Thoracic aorta (tissue), 2 donors: ENCODE measurements at regions not wholly inside any gene's neighbourhood (a gene's known extent, or its start where the extent isn't known, plus 50 kb on each side); places are given as distances from the start of the nearest gene placed in this dataset.

Experiments
- ATAC-seq: fragments of 150-250 bp; one replicate; pipeline ENCODE4 v1.8.0; 2017; ENCODE audit warnings: low read depth; ENCODE audit not compliant: insufficient number of reproducible peaks, low FRiP score
- DNase-seq: peaks from one replicate; pipeline ENCODE4 v3.0.0-alpha.2; 2020; ENCODE audit warnings: low spot score
- H3K27ac ChIP-seq, 2 donors: fragments of 200-600 bp; sonication (generic); 1 replicate in 1 of 2; 2 replicates in 1 of 2; pipeline ENCODE4 v1.5.1; 2016; ENCODE audit warnings: mild to moderate bottlenecking in 2 of 2, moderate library complexity in 2 of 2
- H3K27me3 ChIP-seq: fragments of 200-600 bp; sonication (generic); replicated peaks from 2 replicates; pipeline ENCODE4 v1.6.0; 2016; ENCODE audit warnings: mild to moderate bottlenecking; ENCODE audit not compliant: insufficient read depth
- H3K36me3 ChIP-seq: fragments of 200-600 bp; sonication (generic); one replicate; pipeline ENCODE4 v1.5.1; 2016
- H3K4me1 ChIP-seq, 2 donors: fragments of 200-600 bp; sonication (generic); 1 replicate in 1 of 2; 2 replicates in 1 of 2; pipeline versions ENCODE4 v1.5.1 to v1.6.0; 2016; ENCODE audit warnings: low read depth in 2 of 2, mild to moderate bottlenecking in 1 of 2; ENCODE audit not compliant: control insufficient read depth in 1 of 2
- H3K4me3 ChIP-seq: fragments of 200-600 bp; sonication (generic); 2 replicates; pipeline ENCODE4 v1.5.1; 2016; ENCODE audit warnings: mild to moderate bottlenecking
- H3K9me3 ChIP-seq: fragments of 200-600 bp; sonication (generic); 2 replicates; pipeline ENCODE4 v1.5.1; 2016
- TF ChIP-seq, protein P1 (sequence below): fragments of 200-600 bp; sonication (generic); IDR thresholded peaks from one replicate; pipeline ENCODE4 v1.5.1; 2019; ENCODE audit warnings: antibody characterized with exemption

DNA sequence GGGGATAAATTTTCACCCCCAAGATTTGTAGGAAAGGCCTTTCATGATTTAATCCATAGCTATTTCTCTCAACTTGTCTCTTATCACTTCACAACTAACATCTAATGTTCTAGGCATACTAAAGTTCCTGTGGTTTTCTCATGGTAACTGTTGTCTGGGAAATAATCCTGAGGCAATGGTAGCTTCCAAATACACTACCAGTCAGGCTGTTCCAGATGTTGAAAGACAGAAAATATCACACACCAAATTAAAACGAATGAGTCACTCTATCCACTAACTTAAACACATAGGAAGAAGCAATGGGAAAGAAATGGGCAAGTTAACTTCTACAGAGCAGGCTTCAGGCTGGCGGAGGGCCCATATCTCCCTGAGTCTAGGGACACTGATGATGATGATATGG lies 77.7 kb upstream of the MYO16 start:
- Histone ChIP-seq H3K27me3 (no peaks in the 10 kb centered on the region), H3K9me3 (no peaks in the 10 kb centered on the region), H3K27ac (no peak overlapping the region), H3K4me1 (no peaks in the 10 kb centered on the region), H3K36me3 (no peaks in the 10 kb centered on the region), H3K4me3 (no peak overlapping the region)
- DNase-seq, result no peak
- TF ChIP-seq, protein P1, sequence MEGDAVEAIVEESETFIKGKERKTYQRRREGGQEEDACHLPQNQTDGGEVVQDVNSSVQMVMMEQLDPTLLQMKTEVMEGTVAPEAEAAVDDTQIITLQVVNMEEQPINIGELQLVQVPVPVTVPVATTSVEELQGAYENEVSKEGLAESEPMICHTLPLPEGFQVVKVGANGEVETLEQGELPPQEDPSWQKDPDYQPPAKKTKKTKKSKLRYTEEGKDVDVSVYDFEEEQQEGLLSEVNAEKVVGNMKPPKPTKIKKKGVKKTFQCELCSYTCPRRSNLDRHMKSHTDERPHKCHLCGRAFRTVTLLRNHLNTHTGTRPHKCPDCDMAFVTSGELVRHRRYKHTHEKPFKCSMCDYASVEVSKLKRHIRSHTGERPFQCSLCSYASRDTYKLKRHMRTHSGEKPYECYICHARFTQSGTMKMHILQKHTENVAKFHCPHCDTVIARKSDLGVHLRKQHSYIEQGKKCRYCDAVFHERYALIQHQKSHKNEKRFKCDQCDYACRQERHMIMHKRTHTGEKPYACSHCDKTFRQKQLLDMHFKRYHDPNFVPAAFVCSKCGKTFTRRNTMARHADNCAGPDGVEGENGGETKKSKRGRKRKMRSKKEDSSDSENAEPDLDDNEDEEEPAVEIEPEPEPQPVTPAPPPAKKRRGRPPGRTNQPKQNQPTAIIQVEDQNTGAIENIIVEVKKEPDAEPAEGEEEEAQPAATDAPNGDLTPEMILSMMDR, result no peak
- ATAC-seq, result no peak

DNA sequence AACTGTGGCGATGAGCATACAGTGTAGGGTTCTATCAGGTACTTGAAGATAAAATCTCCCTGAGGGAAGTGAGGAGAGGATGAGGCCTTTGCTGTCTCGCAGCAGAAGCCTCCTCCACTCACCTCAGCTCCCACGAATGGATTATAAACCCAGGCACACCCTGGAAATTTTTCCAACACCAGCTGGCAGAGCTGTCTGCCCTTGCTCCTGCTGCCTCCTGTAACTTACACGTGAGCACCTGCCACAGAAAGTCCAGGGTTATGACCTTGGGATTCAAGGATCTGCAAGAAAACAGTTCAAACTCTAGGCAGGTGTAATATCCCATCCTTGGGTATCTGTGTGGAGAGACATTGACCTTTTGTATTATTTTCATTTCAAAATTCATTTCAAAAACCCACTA lies 70.9 kb upstream of the MYO16 start:
- Histone ChIP-seq H3K36me3 (no peaks in the 10 kb centered on the region), H3K27ac (no peak overlapping the region), H3K27me3 (no peaks in the 10 kb centered on the region), H3K9me3 (no peaks in the 10 kb centered on the region), H3K4me3 (no peak overlapping the region), H3K4me1 (no peaks in the 10 kb centered on the region)
- ATAC-seq, result no peak
- TF ChIP-seq, protein P1, result no peak
- no peak for DNase-seq

DNA sequence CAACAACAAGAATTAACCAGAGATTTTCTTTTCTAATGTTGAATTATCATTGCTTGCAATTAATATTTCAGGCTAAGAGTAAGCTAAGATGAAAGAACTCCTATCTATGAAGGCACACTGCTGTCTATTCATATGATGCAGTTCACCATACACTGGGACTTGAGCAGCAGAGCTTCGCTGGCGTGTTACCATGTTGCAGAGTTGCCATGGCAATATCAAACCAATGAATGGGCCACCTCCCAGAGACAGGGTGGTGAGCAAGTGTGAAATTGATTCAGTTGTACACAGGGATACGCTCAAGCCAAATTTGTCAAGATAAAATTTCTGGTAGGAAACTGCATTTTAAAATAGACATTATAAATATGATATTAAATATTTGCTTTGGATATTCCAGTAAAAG lies 69.3 kb upstream of the MYO16 start:
- H3K36me3 ChIP-seq, result no peaks in the 10 kb centered on the region
- TF ChIP-seq, protein P1, result no peak
- no peaks in the 10 kb centered on the region for H3K27me3 ChIP-seq
- DNase-seq, result no peak
- H3K27ac ChIP-seq, result no peak overlapping the region
- H3K4me1 ChIP-seq, result no peaks in the 10 kb centered on the region
- H3K4me3 ChIP-seq, result no peak overlapping the region
- H3K9me3 ChIP-seq, result no peaks in the 10 kb centered on the region
- no peak for ATAC-seq

DNA sequence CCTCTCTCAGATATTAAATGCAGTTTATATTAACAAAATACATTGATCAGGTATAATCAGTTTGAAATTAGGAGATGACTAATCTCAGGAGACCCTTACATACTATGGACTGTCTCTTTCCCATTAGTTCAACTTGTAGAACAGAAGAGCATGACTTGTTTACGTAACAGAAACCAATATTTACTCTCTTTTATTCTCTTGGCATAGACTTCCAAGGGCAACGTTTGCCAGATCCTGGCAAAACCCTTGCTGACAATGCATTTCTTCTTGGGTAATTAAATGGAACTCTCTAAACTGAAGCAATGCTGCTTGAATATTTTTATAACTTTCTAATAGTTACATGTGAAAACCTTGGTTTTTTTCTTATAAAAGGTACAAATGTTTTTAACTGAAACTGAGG lies 68.3 kb upstream of the MYO16 start:
- TF ChIP-seq, protein P1, result no peak
- Histone ChIP-seq H3K9me3 (no peaks in the 10 kb centered on the region), H3K4me3 (no peak overlapping the region), H3K36me3 (no peaks in the 10 kb centered on the region), H3K27me3 (no peaks in the 10 kb centered on the region), H3K27ac (no peak overlapping the region), H3K4me1 (no peaks in the 10 kb centered on the region)
- no peak for DNase-seq
- no peak for ATAC-seq

DNA sequence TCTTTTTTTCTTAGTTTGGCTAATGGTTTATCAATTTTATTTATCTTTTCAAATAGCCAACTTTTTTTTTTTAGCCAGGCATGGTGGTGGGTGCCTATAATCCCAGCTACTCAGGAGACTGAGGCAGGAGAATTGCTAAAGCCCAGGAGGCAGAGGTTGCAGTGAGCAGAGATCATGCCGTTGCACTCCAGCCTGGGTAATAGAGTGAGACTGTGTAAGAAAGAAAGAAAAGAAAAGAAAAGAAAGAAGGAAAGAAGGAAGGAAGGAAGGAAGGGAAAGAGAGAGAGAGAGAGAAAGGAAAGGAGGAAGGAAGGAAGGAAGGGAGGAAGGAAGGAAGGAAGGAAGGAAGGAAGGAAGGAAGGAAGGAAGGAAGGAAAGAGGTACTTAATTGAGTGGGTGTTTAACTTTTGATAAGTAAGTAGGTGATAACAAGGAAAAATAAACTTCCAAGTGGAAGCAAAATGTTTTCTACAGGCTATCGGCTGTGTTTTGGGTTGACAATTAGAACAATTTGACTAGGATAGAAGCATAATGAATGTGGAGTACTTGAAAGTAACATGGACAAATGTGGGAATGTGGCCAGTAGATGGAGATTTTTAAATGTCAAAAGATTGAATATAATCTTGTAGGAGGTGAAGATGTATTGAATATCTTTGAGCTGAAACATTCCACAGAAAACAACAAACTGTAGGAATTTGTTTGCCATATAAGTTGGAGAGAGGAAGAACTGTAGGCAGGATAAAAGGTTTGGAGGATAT lies 62.8 kb upstream of the MYO16 start:
- H3K4me1 ChIP-seq, result no peaks in the 10 kb centered on the region
- H3K27me3 ChIP-seq, result no peaks in the 10 kb centered on the region
- no peak overlapping the region for H3K4me3 ChIP-seq
- ATAC-seq, result no peak
- no peaks in the 10 kb centered on the region for H3K36me3 ChIP-seq
- H3K27ac ChIP-seq, result no peak overlapping the region
- H3K9me3 ChIP-seq, result no peaks in the 10 kb centered on the region
- TF ChIP-seq, protein P1, result no peak
- DNase-seq, result no peak
